ENCODE measurements at regions not wholly inside any gene's neighbourhood (a gene's known extent, or its start where the extent isn't known, plus 50 kb on each side); places are given as distances from the start of the nearest gene placed in this dataset.

GRCh38 chr2:13052547-13052946 lies 335.8 kb downstream of the TRIB2 start:
- H3K9me3 ChIP-seq = no peaks in the 10 kb centered on the region
- no peak overlapping the region for H3K27ac ChIP-seq
- TF ChIP-seq POLR2A (IDR thresholded peaks at IDR 0.05) = no peak
- TF ChIP-seq POLR2AphosphoS5 (IDR thresholded peaks at IDR 0.05; ENCODE audit: insufficient read depth in 1 of 2, low read depth in 1 of 2) = no peak
- no peak for TF ChIP-seq CTCF (IDR thresholded peaks at IDR 0.05)
- no peak overlapping the region for H3K4me3 ChIP-seq
- no peak for DNase-seq (ENCODE audit: extremely low spot score in 2 of 2)
- intact Hi-C loops (cut with DNase I) = no loop called here
- H3K27me3 ChIP-seq = no peaks in the 10 kb centered on the region
- no peaks in the 10 kb centered on the region for H3K36me3 ChIP-seq
- no peaks in the 10 kb centered on the region for H3K4me1 ChIP-seq

DNA sequence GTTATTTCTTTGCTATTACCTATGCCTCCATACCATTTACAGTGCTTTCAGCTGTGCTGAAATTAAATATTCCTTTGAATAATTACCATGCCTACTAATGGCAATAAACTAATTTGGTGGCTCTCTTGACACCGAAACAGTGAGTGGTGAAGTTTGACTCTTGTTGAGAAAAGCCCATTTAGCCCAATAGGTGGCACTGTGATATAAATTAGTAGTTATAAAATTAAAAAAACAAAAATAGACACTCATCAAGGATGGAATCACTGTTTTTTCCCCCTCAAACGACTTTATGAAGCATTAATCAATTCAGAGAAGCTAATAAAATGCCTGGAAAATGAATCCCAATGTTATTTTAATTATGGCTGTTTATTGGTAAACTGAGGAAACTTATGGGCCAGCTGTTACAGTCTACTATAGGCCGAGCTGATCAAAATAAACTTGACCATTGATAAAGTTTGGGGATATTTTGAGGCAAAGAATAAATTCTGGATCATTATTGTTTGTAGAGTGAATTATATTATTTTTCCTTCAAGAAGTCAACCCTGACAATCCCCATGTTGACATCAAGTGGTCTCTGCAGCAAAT lies 339.6 kb downstream of the TRIB2 start:
- intact Hi-C loops (cut with DNase I) = no loop called here

GRCh38 chr2:13057671-13058070 lies 340.9 kb downstream of the TRIB2 start:
- no peak for DNase-seq (ENCODE audit: extremely low spot score in 2 of 2)
- H3K4me3 ChIP-seq = no peak overlapping the region
- no peaks in the 10 kb centered on the region for H3K4me1 ChIP-seq
- H3K27ac ChIP-seq = no peak overlapping the region
- no peaks in the 10 kb centered on the region for H3K9me3 ChIP-seq
- H3K27me3 ChIP-seq = no peaks in the 10 kb centered on the region
- intact Hi-C loops (cut with DNase I) = no loop called here
- no peak for TF ChIP-seq CTCF (IDR thresholded peaks at IDR 0.05)
- no peak for TF ChIP-seq POLR2A (IDR thresholded peaks at IDR 0.05)
- no peak for TF ChIP-seq POLR2AphosphoS5 (IDR thresholded peaks at IDR 0.05; ENCODE audit: insufficient read depth in 1 of 2, low read depth in 1 of 2)
- H3K36me3 ChIP-seq = no peaks in the 10 kb centered on the region

More for the DNA sequence above, 339.6 kb downstream of the TRIB2 start:
- TF ChIP-seq POLR2AphosphoS5 (IDR thresholded peaks at IDR 0.05; ENCODE audit: insufficient read depth in 1 of 2, low read depth in 1 of 2) = no peak
- no peak for TF ChIP-seq CTCF (IDR thresholded peaks at IDR 0.05)
- TF ChIP-seq POLR2A (IDR thresholded peaks at IDR 0.05) = no peak
- Histone ChIP-seq H3K36me3 (no peaks in the 10 kb centered on the region), H3K27me3 (no peaks in the 10 kb centered on the region), H3K27ac (no peak overlapping the region), H3K9me3 (no peaks in the 10 kb centered on the region), H3K4me3 (no peak overlapping the region), H3K4me1 (no peaks in the 10 kb centered on the region)
- no peak for DNase-seq (ENCODE audit: extremely low spot score in 2 of 2)

- Histone ChIP-seq H3K9me3 (no peaks in the 10 kb centered on the region), H3K27me3 (no peaks in the 10 kb centered on the region), H3K27ac (no peak overlapping the region), H3K36me3 (no peaks in the 10 kb centered on the region), H3K4me1 (no peaks in the 10 kb centered on the region), H3K4me3 (no peak overlapping the region)
- no peak for DNase-seq (ENCODE audit: extremely low spot score in 2 of 2)
- TF ChIP-seq POLR2AphosphoS5 (IDR thresholded peaks at IDR 0.05; ENCODE audit: insufficient read depth in 1 of 2, low read depth in 1 of 2) (no peak), POLR2A (IDR thresholded peaks at IDR 0.05) (no peak), CTCF (IDR thresholded peaks at IDR 0.05) (no peak)
- intact Hi-C loops (cut with DNase I) = no loop called here
These were observed 349.9 kb downstream of the TRIB2 start for GRCh38 chr2:13066676-13067075.

- no peak for DNase-seq (ENCODE audit: extremely low spot score in 2 of 2)
- H3K27me3 ChIP-seq = no peaks in the 10 kb centered on the region
- H3K4me1 ChIP-seq = no peaks in the 10 kb centered on the region
- H3K4me3 ChIP-seq = no peak overlapping the region
- H3K9me3 ChIP-seq = no peaks in the 10 kb centered on the region
- intact Hi-C loops (cut with DNase I) = no loop called here
- H3K36me3 ChIP-seq = no peaks in the 10 kb centered on the region
- TF ChIP-seq POLR2A (IDR thresholded peaks at IDR 0.05) = no peak
- TF ChIP-seq CTCF (IDR thresholded peaks at IDR 0.05) = no peak
- TF ChIP-seq POLR2AphosphoS5 (IDR thresholded peaks at IDR 0.05; ENCODE audit: insufficient read depth in 1 of 2, low read depth in 1 of 2) = no peak
- no peak overlapping the region for H3K27ac ChIP-seq
These were observed 350.8 kb downstream of the TRIB2 start for GRCh38 chr2:13067508-13067907.

Measured in vagina (tissue), 2 donors.